Transverse colon (tissue), 4 donors: ENCODE measurements at regions not wholly inside any gene's neighbourhood (a gene's known extent, or its start where the extent isn't known, plus 50 kb on each side); places are given as distances from the start of the nearest gene placed in this dataset.

Experiments
- DNase-seq: peaks from one replicate; pipeline ENCODE4 v3.0.0-alpha.2; 2019
- H3K27ac ChIP-seq, 4 donors: fragments of 200-600 bp; sonication (generic); 2 replicates each; pipeline ENCODE4 v1.5.1; 2016 to 2018; ENCODE audit warnings: inconsistent platforms in 4 of 4
- H3K27me3 ChIP-seq: fragments of 200-600 bp; sonication (generic); 2 replicates; pipeline ENCODE4 v1.5.1; 2017; ENCODE audit warnings: inconsistent platforms
- H3K36me3 ChIP-seq, 4 donors: fragments of 200-600 bp; sonication (generic); 2 replicates each; pipeline ENCODE4 v1.5.1; 2017 to 2019; ENCODE audit warnings: inconsistent platforms in 4 of 4
- H3K4me1 ChIP-seq, 4 donors: fragments of 200-600 bp; sonication (generic); 2 replicates each; pipeline ENCODE4 v1.5.1; 2017 to 2020; ENCODE audit warnings: inconsistent platforms in 4 of 4
- H3K4me3 ChIP-seq, 4 donors: fragments of 200-600 bp; sonication (generic); 1 replicate in 1 of 4; 2 replicates in 3 of 4; pipeline versions ENCODE4 v1.5.1 to v1.6.1; 2017 to 2019; ENCODE audit warnings: inconsistent platforms in 4 of 4
- H3K9me3 ChIP-seq, 2 donors: fragments of 200-600 bp; sonication (generic); 2 replicates each; pipeline ENCODE4 v1.5.1; 2017 to 2019; ENCODE audit warnings: inconsistent platforms in 2 of 2
- CTCF ChIP-seq, 5 experiments: fragments of 200-600 bp in 3 of 5; fragments of 450-650 bp in 2 of 5; sonication (generic) in 3 of 5; IDR thresholded peaks; 1 replicate in 2 of 5; 2 replicates in 3 of 5; pipeline ENCODE4 v1.5.1; 2016 to 2017; ENCODE audit warnings: antibody characterized with exemption in 5 of 5, inconsistent platforms in 3 of 5, mild to moderate bottlenecking in 2 of 5, moderate library complexity in 1 of 5
- EP300 ChIP-seq: sonication (generic); formaldehyde crosslinking; IDR thresholded peaks from one replicate; pipeline ENCODE4 v1.6.1; 2017; ENCODE audit warnings: antibody characterized with exemption, low read depth
- POLR2A ChIP-seq: fragments of 450-650 bp; IDR thresholded peaks from one replicate; pipeline ENCODE4 v1.6.1; 2016; ENCODE audit warnings: antibody characterized with exemption, mild to moderate bottlenecking, moderate library complexity
- POLR2AphosphoS5 ChIP-seq, 3 donors: sonication (generic); formaldehyde crosslinking; IDR thresholded peaks; one replicate each; pipeline ENCODE4 v1.6.1; 2016; ENCODE audit warnings: antibody characterized with exemption in 3 of 3
- WGBS, 2 donors: methylation state at CpG; one replicate each; pipeline ENCODE4 v1.1.5; 2018; ENCODE audit warnings: low coverage in 1 of 2; 5-methylcytosine and 5-hydroxymethylcytosine counted together
- in situ Hi-C, 4 donors: fragments of 200-750 bp; cut with MboI; loops; one replicate each; pipeline versions ENCODE4 v1.15.0 to v1.15.1; 2017; ENCODE audit warnings: low sequenced_read_pairs in 3 of 4, low pct_ligation_motif_present in 1 of 4, low pct_unique_long_range_greater_than_20kb in 1 of 4
- intact Hi-C: fragments of 100-400 bp; cut with DNase I; formaldehyde crosslinking; loops from one replicate; pipeline ENCODE4 v1.15.1; 2023; ENCODE audit warnings: low total_unique reads

GRCh38 chr21:36207577-36208320 is 51.1 kb downstream of the DOP1B start:
- intact Hi-C loops (no loop called here), in situ Hi-C loops (no loop called here)
- Histone ChIP-seq H3K9me3 (no peaks in the 10 kb centered on the region), H3K27me3 (no peaks in the 10 kb centered on the region), H3K36me3 (peaks cover 0 to 8% (median 0%) of the 10 kb centered on the region in 4 donors), H3K4me3 (no peak overlapping the region), H3K4me1 (peaks cover 0 to 6% (median 0%) of the 10 kb centered on the region in 4 donors), H3K27ac (no peak overlapping the region)
- WGBS, 2 donors, result 87 to 100% methylated on average over 1 to 15 of the region's 15 CpGs
- no peak for DNase-seq
- TF ChIP-seq EP300, result no peak
- no peak for TF ChIP-seq POLR2A
- TF ChIP-seq CTCF (IDR thresholded peaks at IDR 0.05), result no peak
- no peak for TF ChIP-seq POLR2AphosphoS5 (IDR thresholded peaks at IDR 0.05)

- Histone ChIP-seq H3K4me1 (peaks cover 0 to under 1% (median 0%) of the 10 kb centered on the region in 4 donors), H3K36me3 (peaks cover 0 to 8% (median 0%) of the 10 kb centered on the region in 4 donors), H3K27ac (no peak overlapping the region), H3K27me3 (no peaks in the 10 kb centered on the region), H3K4me3 (no peak overlapping the region), H3K9me3 (no peaks in the 10 kb centered on the region)
- no peak for DNase-seq
- TF ChIP-seq CTCF (IDR thresholded peaks at IDR 0.05), result no peak
- no peak for TF ChIP-seq POLR2A
- no peak for TF ChIP-seq EP300
- TF ChIP-seq POLR2AphosphoS5 (IDR thresholded peaks at IDR 0.05), result no peak
- intact Hi-C loops (no loop called here), in situ Hi-C loops (no loop called here)
- WGBS, 2 donors, result 92 to 98% methylated on average over 8 to 27 of the region's 27 CpGs
Measured at GRCh38 chr21:36208326-36209013, 51.8 kb downstream of the DOP1B start.

- peak; percentile 67 for DNase-seq
- intact Hi-C loops, result no loop called here
Measured at GRCh38 chr21:36209626-36210171, 53.1 kb downstream of the DOP1B start.

More at GRCh38 chr21:36209626-36210171, 53.1 kb downstream of the DOP1B start:
- H3K4me3 ChIP-seq, result no peak overlapping the region
- H3K9me3 ChIP-seq, result no peaks in the 10 kb centered on the region
- TF ChIP-seq POLR2A (no peak), CTCF (IDR thresholded peaks at IDR 0.05) (peak; percentile 36 to 83 (median 56)), POLR2AphosphoS5 (IDR thresholded peaks at IDR 0.05) (no peak), EP300 (no peak)
- 64 to 78% methylated on average over 9 to 11 of the region's 11 CpGs for WGBS, 2 donors
- no peak overlapping the region for H3K27ac ChIP-seq
- H3K4me1 ChIP-seq, result no peaks in the 10 kb centered on the region
- in situ Hi-C loops, result loop anchor here in 2 of 4 donors (5.0 to 10.0 kb wide), 2 partner anchors 57 to 65 kb away; no protein-coding TSS in a partner anchor
- H3K36me3 ChIP-seq, result peaks cover 0 to 16% (median 4%) of the 10 kb centered on the region in 4 donors
- no peaks in the 10 kb centered on the region for H3K27me3 ChIP-seq
